GM12873 (cell line): ENCODE measurements at regions not wholly inside any gene's neighbourhood (a gene's known extent, or its start where the extent isn't known, plus 50 kb on each side); places are given as distances from the start of the nearest gene placed in this dataset.

Source experiments
- CTCF ChIP-seq: IDR thresholded peaks from 2 replicates; pipeline ENCODE4 v1.5.1; 2012; ENCODE audit warnings: low read depth, mild to moderate bottlenecking, moderate library complexity, low read length, control low read depth; ENCODE audit not compliant: insufficient read depth; ENCODE audit errors: missing control alignments

GRCh38 chr12:111099186-111099585 lies 178.8 kb upstream of the MYL2 start:
- no peak for TF ChIP-seq CTCF

GRCh38 chr12:111094157-111095010 lies 174.0 kb upstream of the MYL2 start:
- TF ChIP-seq CTCF = no peak

GRCh38 chr12:111093428-111094142 lies 173.2 kb upstream of the MYL2 start:
- no peak for TF ChIP-seq CTCF

GRCh38 chr12:111091051-111091450 lies 170.7 kb upstream of the MYL2 start:
- no peak for TF ChIP-seq CTCF

- TF ChIP-seq CTCF = no peak
These were observed 169.2 kb upstream of the MYL2 start for GRCh38 chr12:111089616-111090015.

- TF ChIP-seq CTCF = no peak
These were observed 168.0 kb upstream of the MYL2 start for GRCh38 chr12:111088409-111088808.

- TF ChIP-seq CTCF = no peak
These were observed 166.7 kb upstream of the MYL2 start for GRCh38 chr12:111086947-111087700.
